Fibroblast of skin of left biceps (primary cell): ENCODE measurements at regions not wholly inside any gene's neighbourhood (a gene's known extent, or its start where the extent isn't known, plus 50 kb on each side); places are given as distances from the start of the nearest gene placed in this dataset.

Experiments
- DNase-seq, 2 experiments: peaks; one replicate each; pipeline ENCODE4 v3.0.0-alpha.2; 2013; ENCODE audit warnings: low read depth in 2 of 2

GRCh38 chr1:108082738-108083562 lies 117.2 kb downstream of the SLC25A24 start:
- no peak for DNase-seq

- no peak for DNase-seq
These were observed 117.0 kb upstream of the VAV3 start for GRCh38 chr1:108082001-108082400.

GRCh38 chr1:108080448-108080847 lies 115.5 kb upstream of the VAV3 start:
- no peak for DNase-seq

GRCh38 chr1:108079440-108080025 lies 114.6 kb upstream of the VAV3 start:
- DNase-seq = no peak

- no peak for DNase-seq
These were observed 113.0 kb upstream of the VAV3 start for GRCh38 chr1:108077991-108078390.

GRCh38 chr1:108075055-108075454 lies 110.1 kb upstream of the VAV3 start:
- no peak for DNase-seq

GRCh38 chr1:108072776-108073175 lies 107.8 kb upstream of the VAV3 start:
- no peak for DNase-seq

- no peak for DNase-seq
These were observed 107.2 kb upstream of the VAV3 start for GRCh38 chr1:108072212-108072611.

GRCh38 chr1:108071601-108072000 lies 106.6 kb upstream of the VAV3 start:
- no peak for DNase-seq

GRCh38 chr1:108070662-108071061 lies 105.7 kb upstream of the VAV3 start:
- no peak for DNase-seq

- DNase-seq = no peak
These were observed 103.0 kb upstream of the VAV3 start for GRCh38 chr1:108067884-108068540.

- DNase-seq = no peak
These were observed 101.8 kb upstream of the VAV3 start for GRCh38 chr1:108066808-108067207.

- no peak for DNase-seq
These were observed 99.3 kb upstream of the VAV3 start for GRCh38 chr1:108064255-108064654.

GRCh38 chr1:108063703-108064102 lies 98.7 kb upstream of the VAV3 start:
- DNase-seq = no peak

- DNase-seq = no peak
These were observed 95.0 kb upstream of the VAV3 start for GRCh38 chr1:108059945-108060344.

GRCh38 chr1:108057541-108057940 lies 92.6 kb upstream of the VAV3 start:
- no peak for DNase-seq

- DNase-seq = no peak
These were observed 91.5 kb upstream of the VAV3 start for GRCh38 chr1:108056436-108056990.

- no peak for DNase-seq
These were observed 90.4 kb upstream of the VAV3 start for GRCh38 chr1:108055387-108055786.

- no peak for DNase-seq
These were observed 89.4 kb upstream of the VAV3 start for GRCh38 chr1:108054396-108054795.

GRCh38 chr1:108053270-108054013 lies 88.5 kb upstream of the VAV3 start:
- no peak for DNase-seq

- no peak for DNase-seq
These were observed 86.8 kb upstream of the VAV3 start for GRCh38 chr1:108051631-108052377.
